RWPE2 (cell line): ENCODE measurements at regions not wholly inside any gene's neighbourhood (a gene's known extent, or its start where the extent isn't known, plus 50 kb on each side); places are given as distances from the start of the nearest gene placed in this dataset.
"Not testable (repeated sequence)": the region's sequence is repeated elsewhere in the genome, so short reads cannot be mapped to it uniquely, and the experiment has no call there.

Experiments used
- ATAC-seq: fragments of 200-7000 bp; cut with Tn5 transposase; 3 replicates; pipeline ENCODE4 v1.9.1; 2021; ENCODE audit warnings: low read depth
- DNase-seq: peaks from one replicate; pipeline ENCODE4 v3.0.0-alpha.2; 2020; ENCODE audit warnings: low spot score
- H3K27ac ChIP-seq: fragments of 450-650 bp; 2 replicates; pipeline ENCODE4 v1.5.1; 2017; ENCODE audit warnings: mild to moderate bottlenecking; ENCODE audit not compliant: poor library complexity, severe bottlenecking
- H3K27me3 ChIP-seq: fragments of 250-450 bp; sonication (Bioruptor Pico); 2 replicates; pipeline ENCODE4 v1.5.1; 2021; ENCODE audit warnings: mild to moderate bottlenecking, moderate library complexity; ENCODE audit not compliant: insufficient read depth, poor library complexity, severe bottlenecking
- H3K36me3 ChIP-seq: fragments of 250-450 bp; sonication (Bioruptor Pico); 2 replicates; pipeline ENCODE4 v1.5.1; 2020; ENCODE audit warnings: low read depth, mild to moderate bottlenecking, moderate library complexity
- H3K4me1 ChIP-seq: fragments of 250-450 bp; sonication (Bioruptor Pico); 2 replicates; pipeline ENCODE4 v1.5.1; 2021; ENCODE audit warnings: mild to moderate bottlenecking, moderate library complexity; ENCODE audit not compliant: insufficient read depth, poor library complexity, severe bottlenecking
- H3K4me3 ChIP-seq: fragments of 250-450 bp; sonication (Bioruptor Pico); 2 replicates; pipeline ENCODE4 v1.5.1; 2021; ENCODE audit warnings: mild to moderate bottlenecking, moderate library complexity; ENCODE audit not compliant: severe bottlenecking
- H3K9me3 ChIP-seq: fragments of 250-450 bp; sonication (Bioruptor Pico); 2 replicates; pipeline ENCODE4 v1.5.1; 2021; ENCODE audit warnings: mild to moderate bottlenecking, moderate library complexity; ENCODE audit not compliant: severe bottlenecking
- CTCF ChIP-seq: fragments of 450-650 bp; IDR thresholded peaks from one replicate; pipeline ENCODE4 v1.5.1; 2017; ENCODE audit warnings: mild to moderate bottlenecking, moderate library complexity; ENCODE audit not compliant: poor library complexity, severe bottlenecking

GRCh38 chr20:53723621-53724020 is 130.0 kb upstream of the ZNF217 start:
- Histone ChIP-seq H3K27ac (no peak overlapping the region), H3K4me1 (peaks cover 10% of the 10 kb centered on the region), H3K9me3 (no peaks in the 10 kb centered on the region), H3K36me3 (no peaks in the 10 kb centered on the region), H3K27me3 (no peaks in the 10 kb centered on the region), H3K4me3 (no peak overlapping the region)
- peak; percentile 58 for DNase-seq
- TF ChIP-seq CTCF, result no peak
- ATAC-seq, result no peak

GRCh38 chr20:53723045-53723444 is 129.4 kb upstream of the ZNF217 start:
- Histone ChIP-seq H3K27ac (no peak overlapping the region), H3K4me1 (peaks cover 10% of the 10 kb centered on the region), H3K36me3 (no peaks in the 10 kb centered on the region), H3K9me3 (no peaks in the 10 kb centered on the region), H3K4me3 (no peak overlapping the region), H3K27me3 (no peaks in the 10 kb centered on the region)
- TF ChIP-seq CTCF, result no peak
- no peak for DNase-seq
- ATAC-seq, result no peak

GRCh38 chr20:53722515-53723036 is 128.9 kb upstream of the ZNF217 start:
- Histone ChIP-seq H3K9me3 (no peaks in the 10 kb centered on the region), H3K27ac (no peak overlapping the region), H3K27me3 (no peaks in the 10 kb centered on the region), H3K36me3 (no peaks in the 10 kb centered on the region), H3K4me3 (no peak overlapping the region), H3K4me1 (peaks cover 10% of the 10 kb centered on the region)
- no peak for TF ChIP-seq CTCF
- ATAC-seq, result no peak
- DNase-seq, result no peak

- H3K4me3 ChIP-seq, H3K36me3 ChIP-seq, H3K9me3 ChIP-seq, H3K27me3 ChIP-seq: not testable (repeated sequence)
- peak; percentile 19 for DNase-seq
- Histone ChIP-seq H3K4me1 (peaks cover 10% of the 10 kb centered on the region), H3K27ac (peak overlapping the region; percentile 4)
- ATAC-seq, result peak; percentile 6; the same call in 1 of the 3 replicates
Observed at GRCh38 chr20:53721445-53721963, 127.9 kb upstream of the ZNF217 start.

GRCh38 chr20:53719171-53719803 is 125.6 kb upstream of the ZNF217 start:
- not testable (repeated sequence) for H3K36me3 ChIP-seq, DNase-seq, H3K9me3 ChIP-seq, H3K4me3 ChIP-seq, H3K27me3 ChIP-seq, ATAC-seq, H3K27ac ChIP-seq
- H3K4me1 ChIP-seq, result peaks cover 10% of the 10 kb centered on the region
